K562 (cell line): ENCODE measurements at regions not wholly inside any gene's neighbourhood (a gene's known extent, or its start where the extent isn't known, plus 50 kb on each side); places are given as distances from the start of the nearest gene placed in this dataset.

Source experiments
- ATAC-seq: fragments of 200-7000 bp; cut with Tn5 transposase; 3 replicates; pipeline ENCODE4 v1.9.1; 2020; ENCODE audit warnings: moderate library complexity
- BruUV-seq: library from RNA; stranded (reverse); fragments of 400-500 nt; replicated peaks from 2 replicates; lab custom pipeline; 2021; lab: Mats Ljungman, UMichigan
- CTCF ChIA-PET: fragments of 300-600 bp; formaldehyde crosslinking; extraction: SDS; loops from one replicate; lab custom pipeline; 2021; ENCODE audit warnings: low intra/inter-chr PET ratio; lab: Yijun Ruan, JAX
- POLR2A ChIA-PET: fragments of 300-600, 350-650 bp; sonication (Branson Sonifier 250); formaldehyde crosslinking; extraction: SDS; loops from one replicate; lab custom pipeline; 2021; ENCODE audit warnings: antibody characterized with exemption, inconsistent platforms; lab: Yijun Ruan, JAX
- DNase-seq, 4 experiments: peaks; one replicate each; pipeline versions ENCODE4 v3.0.0 to v3.0.0-alpha.2; 2011 to 2018; ENCODE audit warnings: low spot score in 3 of 4, mixed read lengths in 3 of 4; ENCODE audit errors: extremely low read depth in 1 of 4
- FAIRE-seq: peaks from 2 replicates; lab custom pipeline; 2011; peaks lifted over from hg19 to GRCh38; lab: Jason Lieb, UNC
- H2AFZ ChIP-seq: 2 replicates; pipeline ENCODE4 v1.6.0; 2011; ENCODE audit warnings: low read depth, low read length, control low read depth, inconsistent platforms
- H3K27ac ChIP-seq: fragments of 200-600 bp; 3 replicates; pipeline ENCODE4 v1.8.0; 2011; ENCODE audit warnings: low read depth, mild to moderate bottlenecking, control low read depth, inconsistent platforms, low read length, moderate library complexity, mixed read lengths; ENCODE audit errors: extremely low read depth
- H3K27me3 ChIP-seq, 2 experiments: fragments of 300-600 bp in 1 of 2; 2 replicates in 1 of 2; 3 replicates in 1 of 2; pipeline versions ENCODE4 v1.6.0 to v1.8.0; 2011; ENCODE audit warnings: inconsistent platforms in 2 of 2, low read length in 2 of 2, mild to moderate bottlenecking in 1 of 2, mixed read lengths in 1 of 2, moderate library complexity in 1 of 2; ENCODE audit not compliant: control insufficient read depth in 2 of 2, insufficient read depth in 2 of 2
- H3K36me3 ChIP-seq: fragments of 300-600 bp; 3 replicates; pipeline ENCODE4 v1.8.0; 2011; ENCODE audit warnings: mild to moderate bottlenecking, low read length, inconsistent platforms; ENCODE audit not compliant: control insufficient read depth, insufficient read depth
- H3K4me1 ChIP-seq, 2 experiments: fragments of 200-600 bp in 1 of 2; replicated peaks in 1 of 2; 2 replicates in 1 of 2; 3 replicates in 1 of 2; pipeline versions ENCODE4 v1.5.1 to v1.8.0; 2011; ENCODE audit warnings: inconsistent platforms in 2 of 2, low read length in 2 of 2, mild to moderate bottlenecking in 1 of 2, mixed read lengths in 1 of 2, moderate library complexity in 1 of 2; ENCODE audit not compliant: control insufficient read depth in 2 of 2, insufficient read depth in 2 of 2
- H3K4me2 ChIP-seq: 2 replicates; pipeline ENCODE4 v1.6.1; 2011; ENCODE audit warnings: low read length, control low read depth, inconsistent platforms, mixed read lengths; ENCODE audit not compliant: insufficient read depth
- H3K4me3 ChIP-seq: fragments of 200-600 bp; sonication (generic), shearing (Covaris generic); 2 replicates; pipeline ENCODE4 v1.5.1; 2016; ENCODE audit warnings: control low read depth, inconsistent platforms
- H3K79me2 ChIP-seq: fragments of 200-600 bp; 3 replicates; pipeline ENCODE4 v1.8.0; 2011; ENCODE audit warnings: low read length, inconsistent platforms; ENCODE audit not compliant: control insufficient read depth, insufficient read depth
- H3K9ac ChIP-seq, 2 experiments: 2 replicates each; pipeline versions ENCODE4 v1.6.0 to v1.6.1; 2011; ENCODE audit warnings: low read depth in 2 of 2, low read length in 2 of 2, control low read depth in 1 of 2, inconsistent platforms in 1 of 2, mild to moderate bottlenecking in 1 of 2, mixed read lengths in 1 of 2; ENCODE audit not compliant: insufficient read depth in 1 of 2
- H3K9me1 ChIP-seq: one replicate; pipeline ENCODE4 v1.6.0; 2011; ENCODE audit warnings: inconsistent platforms, mild to moderate bottlenecking, low read length, moderate library complexity; ENCODE audit not compliant: control insufficient read depth, insufficient read depth
- H3K9me3 ChIP-seq: replicated peaks from 2 replicates; pipeline ENCODE4 v1.5.1; 2011; ENCODE audit warnings: low read depth, low read length, inconsistent platforms; ENCODE audit not compliant: control insufficient read depth, insufficient read depth
- H4K20me1 ChIP-seq: replicated peaks from 2 replicates; pipeline ENCODE4 v1.6.1; 2011; ENCODE audit warnings: low read length, inconsistent platforms, mixed read lengths; ENCODE audit not compliant: control insufficient read depth, insufficient read depth
- CHAMP1 ChIP-seq: fragments of 450-650 bp; IDR thresholded peaks from 2 replicates; pipeline ENCODE4 v1.6.1; 2016; ENCODE audit warnings: mild to moderate bottlenecking
- GTF3C2 ChIP-seq: IDR thresholded peaks from 3 replicates; pipeline ENCODE4 v1.6.1; 2011; ENCODE audit warnings: borderline replicate concordance, mild to moderate bottlenecking, moderate library complexity; ENCODE audit not compliant: insufficient read length; ENCODE audit errors: extremely low read depth
- RBM25 ChIP-seq: fragments of 200-400 bp; formaldehyde crosslinking; IDR thresholded peaks from 2 replicates; pipeline ENCODE4 v1.6.1; 2018; ENCODE audit warnings: low read length, low read depth, moderate library complexity; ENCODE audit not compliant: severe bottlenecking
- TRIM24 ChIP-seq, 2 experiments: fragments of 450-650 bp; IDR thresholded peaks; 2 replicates each; pipeline ENCODE4 v1.6.1; 2016
- ZFP36 ChIP-seq: fragments of 150-350 bp; IDR thresholded peaks from 2 replicates; pipeline ENCODE4 v1.6.1; 2018; ENCODE audit warnings: low read length, low read depth; ENCODE audit not compliant: partially characterized antibody
- WGBS: fragments of 100-300 bp; shearing (Covaris generic); methylation state at CpG from one replicate; pipeline ENCODE4 v1.1.6; 2016; ENCODE audit warnings: low coverage, mixed read lengths; ENCODE audit not compliant: insufficient coverage; ENCODE audit errors: missing lambda C conversion rate; 5-methylcytosine and 5-hydroxymethylcytosine counted together
- in situ Hi-C: fragments of 300-500 bp; cut with MboI; formaldehyde crosslinking; loops from 4 replicates; pipeline ENCODE4 v1.15.0; 2018; ENCODE audit warnings: inconsistent platforms, mixed read lengths
- intact Hi-C: fragments of 100-400 bp; cut with micrococcal nuclease; formaldehyde crosslinking; loops from 2 replicates; pipeline ENCODE4 v1.14.2; 2022

DNA sequence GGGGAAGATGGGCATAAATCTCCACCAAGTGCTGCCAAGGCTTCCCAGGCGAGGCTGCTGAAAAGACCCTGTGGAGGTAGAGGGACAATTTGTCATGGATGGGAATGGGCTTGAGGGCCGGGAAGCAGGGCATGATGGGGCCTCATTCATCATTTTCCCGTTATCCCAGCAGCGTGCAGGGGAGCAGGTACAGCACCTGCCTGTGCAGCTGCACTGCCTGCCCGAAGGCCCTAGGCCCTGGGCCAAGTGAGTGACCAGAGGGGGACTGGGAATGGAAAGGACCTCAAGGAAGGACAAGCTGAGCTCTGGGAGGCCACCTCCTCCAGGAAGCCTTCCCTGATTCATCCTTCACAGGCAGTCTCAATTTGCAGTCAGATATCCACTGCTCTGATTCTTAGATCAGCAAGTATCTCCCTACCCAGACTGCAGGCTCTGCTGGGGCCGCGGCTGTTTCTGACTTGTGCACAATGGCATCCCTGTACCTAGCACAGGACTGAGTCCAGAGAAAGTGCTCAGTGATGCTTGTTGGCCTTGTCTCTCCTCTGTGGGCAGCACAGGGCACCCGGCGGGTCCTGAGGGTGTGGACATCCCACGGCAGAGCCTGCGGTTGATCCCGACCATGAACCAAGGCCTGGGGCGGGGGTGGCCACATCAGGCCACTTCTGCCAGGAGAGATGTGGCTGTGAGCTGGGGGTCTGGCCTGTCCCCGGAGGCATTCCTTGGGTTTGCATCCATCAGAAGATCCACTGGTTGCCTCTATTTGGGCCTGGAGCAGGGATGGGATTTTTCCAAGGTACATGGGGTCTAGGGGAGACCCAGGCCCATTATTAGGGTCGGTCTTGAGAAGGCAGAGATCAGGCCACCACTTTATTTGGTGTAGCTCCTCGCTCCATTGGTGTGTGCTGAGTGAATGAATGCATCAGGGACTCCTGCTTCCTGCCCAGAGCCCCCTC lies 167.3 kb upstream of the RTL1 start:
- Histone ChIP-seq H3K27me3 (peaks cover 0 to 46% of the 10 kb centered on the region in 2 experiments; a peak in 2 of 5 replicates), H4K20me1 (no peaks in the 10 kb centered on the region; the same call in 1 of the 2 replicates), H3K9me3 (no peaks in the 10 kb centered on the region), H3K4me3 (no peak overlapping the region), H3K4me1 (peaks cover 0 to 8% of the 10 kb centered on the region in 2 experiments; a peak in 2 of 5 replicates), H3K79me2 (no peaks in the 10 kb centered on the region), H3K27ac (no peak overlapping the region), H2AFZ (no peak overlapping the region), H3K4me2 (no peak overlapping the region), H3K36me3 (no peaks in the 10 kb centered on the region), H3K9me1 (no peaks in the 10 kb centered on the region), H3K9ac (no peak overlapping the region)
- TF ChIP-seq TRIM24 (IDR thresholded peaks at IDR 0.05) (no peak), GTF3C2 (peak; percentile 35), CHAMP1 (no peak), ZFP36 (peak; percentile 98), RBM25 (peak; percentile 84)
- FAIRE-seq (no peak), DNase-seq (no peak), ATAC-seq (no peak)
- ChIA-PET CTCF (no interaction called here), POLR2A (interaction anchor here (0.7 kb wide), 1 partner anchor 100 kb away, joined by 4 read pairs; no protein-coding TSS in a partner anchor)
- 18% methylated on average over 9 of the region's 16 CpGs for WGBS
- in situ Hi-C loops: no loop called here
- BruUV-seq: no TSS peak
- intact Hi-C loops: no loop called here
